IMR-90 (cell line): ENCODE measurements at regions not wholly inside any gene's neighbourhood (a gene's known extent, or its start where the extent isn't known, plus 50 kb on each side); places are given as distances from the start of the nearest gene placed in this dataset.
A peak's percentile ranks its signal among the peaks of the same experiment; 100 is the strongest.

ENCODE experiments used
- ATAC-seq: fragments of 200-7000 bp; cut with Tn5 transposase; 2 replicates; pipeline ENCODE4 v1.9.1; 2020; ENCODE audit warnings: low read depth, mild to moderate bottlenecking, moderate library complexity
- BruUV-seq: library from RNA; stranded (reverse); fragments of 400-500 nt; replicated peaks from 2 replicates; lab custom pipeline; 2021; lab: Mats Ljungman, UMichigan
- CTCF ChIA-PET: fragments of 300-600 bp; formaldehyde crosslinking; extraction: SDS; loops from one replicate; lab custom pipeline; 2021; ENCODE audit warnings: antibody characterized with exemption; lab: Yijun Ruan, JAX
- POLR2A ChIA-PET: fragments of 300-600 bp; sonication (Branson Sonifier 250); formaldehyde crosslinking; loops from one replicate; lab custom pipeline; 2022; ENCODE audit warnings: antibody characterized with exemption; ENCODE audit not compliant: unreplicated experiment; lab: Charles Lee
- DNase-seq: peaks from one replicate; pipeline ENCODE4 v3.0.0; 2013
- H2AFZ ChIP-seq: replicated peaks from 2 replicates; pipeline ENCODE3; 2013; ENCODE audit warnings: low read length, mild to moderate bottlenecking; ENCODE audit not compliant: poor library complexity
- H2AK5ac ChIP-seq: 2 replicates; pipeline ENCODE4 v1.6.1; 2013; ENCODE audit warnings: low read depth, low read length, inconsistent platforms
- H2AK9ac ChIP-seq: replicated peaks from 2 replicates; pipeline ENCODE3; 2013; ENCODE audit warnings: mild to moderate bottlenecking, low read depth, low read length, moderate library complexity; ENCODE audit not compliant: poor library complexity
- H2BK120ac ChIP-seq: 2 replicates; pipeline ENCODE4 v1.6.1; 2013; ENCODE audit warnings: low read depth, low read length, inconsistent platforms
- H2BK15ac ChIP-seq: 3 replicates; pipeline ENCODE4 v1.6.1; 2013; ENCODE audit warnings: low read depth, low read length, inconsistent platforms
- H2BK20ac ChIP-seq: 2 replicates; pipeline ENCODE4 v1.6.1; 2013; ENCODE audit warnings: low read depth, mild to moderate bottlenecking, inconsistent platforms, low read length, moderate library complexity
- H2BK5ac ChIP-seq: 2 replicates; pipeline ENCODE4 v1.6.1; 2013; ENCODE audit warnings: mild to moderate bottlenecking, low read depth, low read length, inconsistent platforms; ENCODE audit not compliant: poor library complexity, severe bottlenecking
- H3K14ac ChIP-seq: replicated peaks from 2 replicates; pipeline ENCODE4 v1.6.1; 2013; ENCODE audit warnings: low read depth, low read length, inconsistent platforms
- H3K18ac ChIP-seq: 2 replicates; pipeline ENCODE4 v1.6.1; 2013; ENCODE audit warnings: low read depth, low read length, control low read depth
- H3K23ac ChIP-seq: 2 replicates; pipeline ENCODE4 v1.6.1; 2013; ENCODE audit warnings: low read depth, low read length, inconsistent platforms
- H3K27ac ChIP-seq: 2 replicates; pipeline ENCODE4 v1.5.1; 2013; ENCODE audit warnings: mild to moderate bottlenecking, control low read depth, low read length; ENCODE audit not compliant: insufficient read depth
- H3K27me3 ChIP-seq: 2 replicates; pipeline ENCODE4 v1.6.1; 2013; ENCODE audit warnings: low read length; ENCODE audit not compliant: control insufficient read depth, insufficient read depth
- H3K36me3 ChIP-seq: 2 replicates; pipeline ENCODE4 v1.6.1; 2013; ENCODE audit warnings: low read length, mixed read lengths; ENCODE audit not compliant: control insufficient read depth, insufficient read depth
- H3K4ac ChIP-seq: 2 replicates; pipeline ENCODE4 v1.6.1; 2013; ENCODE audit warnings: low read depth, low read length, inconsistent platforms
- H3K4me1 ChIP-seq: 2 replicates; pipeline ENCODE4 v1.6.1; 2013; ENCODE audit warnings: low read length, mixed read lengths; ENCODE audit not compliant: control insufficient read depth, insufficient read depth
- H3K4me2 ChIP-seq: 2 replicates; pipeline ENCODE4 v1.6.1; 2013; ENCODE audit warnings: low read depth, mild to moderate bottlenecking, control low read depth, low read length, moderate library complexity
- H3K4me3 ChIP-seq: 2 replicates; pipeline ENCODE4 v1.5.1; 2013; ENCODE audit warnings: low read depth, mild to moderate bottlenecking, control low read depth, low read length, moderate library complexity; ENCODE audit not compliant: insufficient read depth
- H3K56ac ChIP-seq: 2 replicates; pipeline ENCODE4 v1.6.1; 2013; ENCODE audit warnings: low read length, inconsistent platforms; ENCODE audit not compliant: insufficient read depth; ENCODE audit errors: extremely low read depth
- H3K79me1 ChIP-seq, 2 experiments: 2 replicates each; pipeline ENCODE4 v1.6.1; 2013; ENCODE audit warnings: low read length in 2 of 2, inconsistent platforms in 1 of 2, low read depth in 1 of 2
- H3K9ac ChIP-seq: 2 replicates; pipeline ENCODE4 v1.6.1; 2013; ENCODE audit warnings: low read depth, low read length, control low read depth
- H3K9me1 ChIP-seq: 2 replicates; pipeline ENCODE4 v1.6.1; 2013; ENCODE audit warnings: low read length, inconsistent platforms; ENCODE audit not compliant: insufficient read depth
- H3K9me3 ChIP-seq: 2 replicates; pipeline ENCODE4 v1.6.1; 2013; ENCODE audit warnings: low read length; ENCODE audit not compliant: control insufficient read depth, insufficient read depth
- H4K20me1 ChIP-seq: 2 replicates; pipeline ENCODE4 v1.6.1; 2013; ENCODE audit warnings: low read length, inconsistent platforms; ENCODE audit not compliant: insufficient read depth
- H4K5ac ChIP-seq: 2 replicates; pipeline ENCODE4 v1.6.1; 2013; ENCODE audit warnings: mild to moderate bottlenecking, low read depth, low read length, control low read depth
- H4K8ac ChIP-seq, 2 experiments: 2 replicates each; pipeline ENCODE4 v1.6.1; 2013; ENCODE audit warnings: low read depth in 2 of 2, low read length in 2 of 2, control low read depth in 1 of 2, inconsistent platforms in 1 of 2
- H4K91ac ChIP-seq: 2 replicates; pipeline ENCODE4 v1.6.1; 2013; ENCODE audit warnings: low read depth, low read length, inconsistent platforms; ENCODE audit not compliant: insufficient read depth
- CEBPB ChIP-seq: IDR thresholded peaks from 2 replicates; pipeline ENCODE4 v1.6.1; 2012; ENCODE audit warnings: low read depth, low read length, improper control_type of control experiment
- CHD1 ChIP-seq: IDR thresholded peaks from 2 replicates; pipeline ENCODE4 v1.6.1; 2012; ENCODE audit warnings: low read depth, low read length, improper control_type of control experiment
- FOS ChIP-seq: fragments of 150-350 bp; IDR thresholded peaks from 2 replicates; pipeline ENCODE4 v1.6.1; 2016; ENCODE audit warnings: low read depth, low read length
- MAFK ChIP-seq: IDR thresholded peaks from 2 replicates; pipeline ENCODE4 v1.6.1; 2012; ENCODE audit warnings: low read depth, low read length, improper control_type of control experiment
- MAZ ChIP-seq: IDR thresholded peaks from 2 replicates; pipeline ENCODE4 v1.6.1; 2012; ENCODE audit warnings: low read depth, mild to moderate bottlenecking, low read length, improper control_type of control experiment, moderate library complexity, borderline replicate concordance
- MXI1 ChIP-seq: IDR thresholded peaks from 2 replicates; pipeline ENCODE4 v1.6.1; 2012; ENCODE audit warnings: low read depth, mild to moderate bottlenecking, low read length, moderate library complexity, borderline replicate concordance
- NFE2L2 ChIP-seq: fragments of 150-350 bp; IDR thresholded peaks from 2 replicates; pipeline ENCODE4 v1.6.1; 2016; ENCODE audit warnings: low read depth, mild to moderate bottlenecking, low read length
- POLR2A ChIP-seq: IDR thresholded peaks from 2 replicates; pipeline ENCODE4 v1.6.1; 2012; ENCODE audit warnings: mild to moderate bottlenecking, low read depth, low read length
- RAD21 ChIP-seq: IDR thresholded peaks from 2 replicates; pipeline ENCODE4 v1.6.1; 2012; ENCODE audit warnings: low read length, improper control_type of control experiment
- RCOR1 ChIP-seq: IDR thresholded peaks from 2 replicates; pipeline ENCODE4 v1.6.1; 2012; ENCODE audit warnings: mild to moderate bottlenecking, low read length, improper control_type of control experiment; ENCODE audit not compliant: insufficient replicate concordance
- SMC3 ChIP-seq: fragments of 150-350 bp; IDR thresholded peaks from 2 replicates; pipeline ENCODE4 v1.6.1; 2016; ENCODE audit warnings: low read depth, mild to moderate bottlenecking, antibody characterized with exemption, low read length, moderate library complexity
- USF2 ChIP-seq: fragments of 150-350 bp; IDR thresholded peaks from 2 replicates; pipeline ENCODE4 v1.6.1; 2017; ENCODE audit warnings: mild to moderate bottlenecking, antibody characterized with exemption, low read length, low read depth
- WGBS, 2 experiments: methylation state at CpG; one replicate each; pipeline versions ENCODE4 v1.1.5 to v1.1.7; 2013; ENCODE audit warnings: missing lambda C conversion rate in 2 of 2; ENCODE audit not compliant: insufficient read length in 1 of 2; ENCODE audit errors: extremely low coverage in 2 of 2; 5-methylcytosine and 5-hydroxymethylcytosine counted together
- dilution Hi-C: fragments of 300-500 bp; cut with HindIII; formaldehyde crosslinking; loops from one replicate; pipeline ENCODE4 v1.14.3; 2018; ENCODE audit warnings: low sequenced_read_pairs; ENCODE audit not compliant: unreplicated experiment
- in situ Hi-C: fragments of 300-500 bp; cut with MboI; formaldehyde crosslinking; loops from 3 replicates; pipeline ENCODE4 v1.14.3; 2019; ENCODE audit warnings: low sequenced_read_pairs, inconsistent platforms, mixed read lengths
- intact Hi-C: fragments of 100-400 bp; cut with micrococcal nuclease; formaldehyde crosslinking; loops from 2 replicates; pipeline ENCODE4 v1.10.0; 2022
- TF ChIP-seq, protein P1 (sequence below): fragments of 150-350 bp; IDR thresholded peaks from 2 replicates; pipeline ENCODE4 v1.6.1; 2016; ENCODE audit warnings: low read depth, mild to moderate bottlenecking, low read length, moderate library complexity, borderline replicate concordance

- H4K8ac ChIP-seq: no peak overlapping the region
- ChIA-PET POLR2A (no interaction called here), CTCF (interaction anchor here (1.1 kb wide), 1 partner anchor 50 kb away, joined by 3 read pairs; no protein-coding TSS in a partner anchor)
- H2BK20ac ChIP-seq: peak overlapping the region; percentile 42; the same call in 1 of the 2 replicates
- ATAC-seq: no peak
- no peak overlapping the region for H3K27ac ChIP-seq
- no peak overlapping the region for H3K4ac ChIP-seq
- no peaks in the 10 kb centered on the region for H3K27me3 ChIP-seq
- 0 out of 2 replicates have a peak, but pooled peaks cover 2% of the 10 kb centered on the region for H3K4me1 ChIP-seq
- no peak for DNase-seq
- no TSS peak for BruUV-seq
- H2AFZ ChIP-seq: no peak overlapping the region
- H2BK15ac ChIP-seq: no peak overlapping the region; the same call in 2 of the 3 replicates
- no peak overlapping the region; the same call in 1 of the 2 replicates for H2BK120ac ChIP-seq
- no peaks in the 10 kb centered on the region for H3K9me3 ChIP-seq
- H3K23ac ChIP-seq: no peak overlapping the region
- H4K91ac ChIP-seq: no peak overlapping the region
- intact Hi-C loops (loop anchor here (10.0 kb wide), 1 partner anchor 483 kb away; no protein-coding TSS in a partner anchor), dilution Hi-C loops (no loop called here), in situ Hi-C loops (loop anchor here (25.0 kb wide), 1 partner anchor 480 kb away; no protein-coding TSS in a partner anchor)
- no peak overlapping the region for H2BK5ac ChIP-seq
- H3K36me3 ChIP-seq: no peaks in the 10 kb centered on the region
- no peak overlapping the region for H3K18ac ChIP-seq
- H2AK9ac ChIP-seq: no peak overlapping the region
- H3K9ac ChIP-seq: no peak overlapping the region
- H2AK5ac ChIP-seq: no peak overlapping the region
- no peaks in the 10 kb centered on the region; the same call in 1 of the 2 replicates for H3K9me1 ChIP-seq
- 100% methylated on average over 1 of the region's 7 CpGs; no CpG with 5 or more reads in 1 of the 2 experiments for WGBS, 2 experiments
- no peak overlapping the region for H3K4me3 ChIP-seq
- H3K4me2 ChIP-seq: no peak overlapping the region
- H4K20me1 ChIP-seq: no peaks in the 10 kb centered on the region
- H4K5ac ChIP-seq: no peak overlapping the region
- no peaks in the 10 kb centered on the region for H3K79me1 ChIP-seq
- H3K14ac ChIP-seq: no peak overlapping the region
- H3K56ac ChIP-seq: no peak overlapping the region
- no peak for TF ChIP-seq NFE2L2
- no peak for TF ChIP-seq RAD21
- TF ChIP-seq MAFK: no peak
- no peak for TF ChIP-seq CEBPB
- no peak for TF ChIP-seq FOS
- TF ChIP-seq, protein P1, sequence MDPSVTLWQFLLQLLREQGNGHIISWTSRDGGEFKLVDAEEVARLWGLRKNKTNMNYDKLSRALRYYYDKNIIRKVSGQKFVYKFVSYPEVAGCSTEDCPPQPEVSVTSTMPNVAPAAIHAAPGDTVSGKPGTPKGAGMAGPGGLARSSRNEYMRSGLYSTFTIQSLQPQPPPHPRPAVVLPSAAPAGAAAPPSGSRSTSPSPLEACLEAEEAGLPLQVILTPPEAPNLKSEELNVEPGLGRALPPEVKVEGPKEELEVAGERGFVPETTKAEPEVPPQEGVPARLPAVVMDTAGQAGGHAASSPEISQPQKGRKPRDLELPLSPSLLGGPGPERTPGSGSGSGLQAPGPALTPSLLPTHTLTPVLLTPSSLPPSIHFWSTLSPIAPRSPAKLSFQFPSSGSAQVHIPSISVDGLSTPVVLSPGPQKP: no peak
- no peak for TF ChIP-seq MAZ
- no peak for TF ChIP-seq SMC3
- no peak for TF ChIP-seq USF2
- TF ChIP-seq RCOR1: no peak
- TF ChIP-seq CHD1: no peak
- TF ChIP-seq MXI1: no peak
- TF ChIP-seq POLR2A: no peak
These were observed 91.4 kb upstream of the LYPLAL1 start for GRCh38 chr1:219081943-219082925.
